CD14-positive monocyte (primary cell): ENCODE measurements at regions not wholly inside any gene's neighbourhood (a gene's known extent, or its start where the extent isn't known, plus 50 kb on each side); places are given as distances from the start of the nearest gene placed in this dataset.
"Not testable (repeated sequence)": the region's sequence is repeated elsewhere in the genome, so short reads cannot be mapped to it uniquely, and the experiment has no call there.

Experiments
- DNase-seq, 3 donors: peaks; one replicate each; pipeline ENCODE4 v3.0.0-alpha.2; 2011 to 2022
- H2AFZ ChIP-seq: 2 replicates; pipeline ENCODE4 v1.6.0; 2012; ENCODE audit warnings: mild to moderate bottlenecking, low read depth, low read length, inconsistent platforms; ENCODE audit not compliant: insufficient read depth, poor library complexity, severe bottlenecking
- H3K27ac ChIP-seq, 2 donors: 1 replicate in 1 of 2; 2 replicates in 1 of 2; pipeline ENCODE4 v1.5.1; 2012 to 2013; ENCODE audit warnings: low read length in 2 of 2, control low read depth in 1 of 2, inconsistent platforms in 1 of 2, low read depth in 1 of 2, mild to moderate bottlenecking in 1 of 2
- H3K27me3 ChIP-seq, 2 donors: one replicate each; pipeline versions ENCODE4 v1.6.0 to v1.6.1; 2011 to 2013; ENCODE audit warnings: low read length in 2 of 2; ENCODE audit not compliant: control insufficient read depth in 2 of 2, insufficient read depth in 2 of 2
- H3K36me3 ChIP-seq, 2 donors: replicated peaks in 1 of 2; 1 replicate in 1 of 2; 2 replicates in 1 of 2; pipeline versions ENCODE4 v1.5.1 to v1.6.1; 2012 to 2013; ENCODE audit warnings: low read length in 2 of 2, control low read depth in 1 of 2, inconsistent platforms in 1 of 2, mild to moderate bottlenecking in 1 of 2; ENCODE audit not compliant: insufficient read depth in 2 of 2, control insufficient read depth in 1 of 2
- H3K4me1 ChIP-seq, 2 donors: 1 replicate in 1 of 2; 2 replicates in 1 of 2; pipeline versions ENCODE4 v1.5.1 to v1.6.1; 2012 to 2013; ENCODE audit warnings: low read length in 2 of 2, control low read depth in 1 of 2, inconsistent platforms in 1 of 2, mild to moderate bottlenecking in 1 of 2, moderate library complexity in 1 of 2; ENCODE audit not compliant: insufficient read depth in 2 of 2, control insufficient read depth in 1 of 2
- H3K4me2 ChIP-seq: replicated peaks from 2 replicates; pipeline ENCODE3; 2012; ENCODE audit warnings: low read length, moderate library complexity, mild to moderate bottlenecking; ENCODE audit not compliant: poor library complexity, severe bottlenecking; ENCODE audit errors: extremely low read depth
- H3K4me3 ChIP-seq, 3 experiments: fragments of 200-600 bp in 1 of 3; sonication (generic) in 1 of 3; replicated peaks in 1 of 3; 1 replicate in 2 of 3; 2 replicates in 1 of 3; pipeline ENCODE4 v1.5.1; 2011 to 2013; ENCODE audit warnings: low read length in 3 of 3, mild to moderate bottlenecking in 3 of 3, control low read depth in 2 of 3, low read depth in 2 of 3, inconsistent platforms in 1 of 3, moderate library complexity in 1 of 3
- H3K79me2 ChIP-seq: 2 replicates; pipeline ENCODE4 v1.6.0; 2012; ENCODE audit warnings: mild to moderate bottlenecking, control low read depth, inconsistent platforms, low read length, moderate library complexity; ENCODE audit not compliant: insufficient read depth
- H3K9ac ChIP-seq: 2 replicates; pipeline ENCODE4 v1.6.0; 2017; ENCODE audit warnings: low read length, mild to moderate bottlenecking; ENCODE audit not compliant: insufficient read depth, poor library complexity, severe bottlenecking
- H3K9me3 ChIP-seq, 2 donors: replicated peaks in 1 of 2; 1 replicate in 1 of 2; 2 replicates in 1 of 2; pipeline versions ENCODE4 v1.5.1 to v1.6.1; 2012 to 2013; ENCODE audit warnings: low read length in 2 of 2, control low read depth in 1 of 2; ENCODE audit not compliant: control insufficient read depth in 1 of 2, insufficient read depth in 1 of 2
- H4K20me1 ChIP-seq: 2 replicates; pipeline ENCODE4 v1.6.0; 2012; ENCODE audit warnings: mild to moderate bottlenecking, low read length, control low read depth, moderate library complexity; ENCODE audit not compliant: insufficient read depth
- H3K27ac Mint-ChIP-seq, 7 donors: one replicate each; pipeline ENCODE4 v1.8.0; 2020; ENCODE audit warnings: mild to moderate bottlenecking in 7 of 7, mixed read lengths in 7 of 7, moderate library complexity in 6 of 7, inconsistent platforms in 2 of 7
- H3K27me3 Mint-ChIP-seq, 3 donors: one replicate each; pipeline ENCODE4 v1.8.0; 2021 to 2022; ENCODE audit warnings: low read depth in 3 of 3, mild to moderate bottlenecking in 3 of 3, mixed read lengths in 3 of 3, moderate library complexity in 3 of 3, inconsistent platforms in 1 of 3
- H3K36me3 Mint-ChIP-seq, 2 donors: one replicate each; pipeline ENCODE4 v1.8.0; 2020; ENCODE audit warnings: mixed read lengths in 2 of 2, inconsistent platforms in 1 of 2, mild to moderate bottlenecking in 1 of 2
- H3K4me1 Mint-ChIP-seq: one replicate; pipeline ENCODE4 v1.8.0; 2020; ENCODE audit warnings: mild to moderate bottlenecking, mixed read lengths
- H3K4me3 Mint-ChIP-seq, 2 donors: one replicate each; pipeline ENCODE4 v1.8.0; 2020; ENCODE audit warnings: mild to moderate bottlenecking in 2 of 2, mixed read lengths in 2 of 2, moderate library complexity in 1 of 2
- H3K9me3 Mint-ChIP-seq, 7 donors: one replicate each; pipeline ENCODE4 v1.8.0; 2020 to 2022; ENCODE audit warnings: mixed read lengths in 7 of 7, mild to moderate bottlenecking in 6 of 7, moderate library complexity in 6 of 7, inconsistent platforms in 2 of 7
- WGBS: methylation state at CpG from one replicate; pipeline ENCODE4 v1.1.5; 2013; ENCODE audit warnings: missing lambda C conversion rate; ENCODE audit not compliant: insufficient coverage; 5-methylcytosine and 5-hydroxymethylcytosine counted together
- intact Hi-C, 2 donors: fragments of 100-400 bp; cut with micrococcal nuclease; formaldehyde crosslinking; loops; one replicate each; pipeline versions ENCODE4 v1.15.0 to v1.15.1; 2023
- TF ChIP-seq, protein P1 (sequence below): fragments of 200-600 bp; IDR thresholded peaks from one replicate; pipeline ENCODE4 v1.8.0; 2022; ENCODE audit warnings: antibody characterized with exemption, mild to moderate bottlenecking

DNA sequence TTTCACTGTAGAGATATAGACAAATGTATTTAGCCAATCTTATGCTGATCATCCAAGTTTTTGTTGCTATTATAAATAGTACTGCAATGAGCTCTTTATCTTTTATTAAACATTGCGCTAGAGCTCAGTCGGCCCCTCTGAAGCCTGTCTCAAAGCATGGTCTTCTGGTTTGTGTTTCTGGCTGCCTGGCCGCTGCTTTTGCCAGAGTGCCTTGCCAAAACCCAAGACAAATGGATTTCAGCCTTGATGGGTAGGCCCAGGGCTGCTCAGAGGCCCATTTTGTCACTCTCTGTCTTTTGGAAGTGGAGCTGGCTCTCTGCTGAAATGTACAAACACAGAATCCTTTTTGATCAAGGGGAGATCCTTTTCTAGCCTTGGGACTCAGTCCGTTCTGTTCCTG, 102.9 kb upstream of the KCNG1 start:
- H3K4me3 Mint-ChIP-seq, result no peak overlapping the region
- H3K9me3 Mint-ChIP-seq, result no peaks in the 10 kb centered on the region
- no peak overlapping the region for H3K4me2 ChIP-seq

DNA sequence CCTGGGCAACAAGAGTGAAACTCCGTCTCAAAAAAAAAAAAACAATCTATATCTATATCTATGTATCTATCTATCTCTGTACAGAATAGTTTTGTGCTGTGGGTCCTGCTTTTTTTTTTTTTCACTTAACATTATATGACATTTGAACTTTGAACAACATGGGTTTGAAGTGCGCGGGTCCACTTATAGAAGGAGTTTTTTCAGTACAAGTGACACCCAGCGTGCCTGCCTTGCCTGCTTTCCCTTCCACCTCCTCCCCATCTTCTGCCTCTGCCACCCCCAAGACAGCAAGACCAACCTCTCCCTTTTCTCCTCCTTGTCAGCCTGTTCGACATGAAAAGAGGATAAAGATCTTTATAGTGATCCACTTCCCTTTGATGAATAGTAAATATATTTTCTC, 102.2 kb upstream of the KCNG1 start:
- Histone ChIP-seq H3K4me1 (no peaks in the 10 kb centered on the region), H3K27me3 (peaks cover 0 to 3% of the 10 kb centered on the region in 2 donors), H3K9me3 (no peaks in the 10 kb centered on the region), H3K4me2 (no peak overlapping the region), H3K36me3 (no peaks in the 10 kb centered on the region), H3K27ac (no peak overlapping the region), H4K20me1 (no peaks in the 10 kb centered on the region), H2AFZ (no peak overlapping the region), H3K4me3 (no peak overlapping the region), H3K9ac (no peak overlapping the region), H3K79me2 (no peaks in the 10 kb centered on the region)
- no peak overlapping the region for H3K4me3 Mint-ChIP-seq
- TF ChIP-seq, protein P1, sequence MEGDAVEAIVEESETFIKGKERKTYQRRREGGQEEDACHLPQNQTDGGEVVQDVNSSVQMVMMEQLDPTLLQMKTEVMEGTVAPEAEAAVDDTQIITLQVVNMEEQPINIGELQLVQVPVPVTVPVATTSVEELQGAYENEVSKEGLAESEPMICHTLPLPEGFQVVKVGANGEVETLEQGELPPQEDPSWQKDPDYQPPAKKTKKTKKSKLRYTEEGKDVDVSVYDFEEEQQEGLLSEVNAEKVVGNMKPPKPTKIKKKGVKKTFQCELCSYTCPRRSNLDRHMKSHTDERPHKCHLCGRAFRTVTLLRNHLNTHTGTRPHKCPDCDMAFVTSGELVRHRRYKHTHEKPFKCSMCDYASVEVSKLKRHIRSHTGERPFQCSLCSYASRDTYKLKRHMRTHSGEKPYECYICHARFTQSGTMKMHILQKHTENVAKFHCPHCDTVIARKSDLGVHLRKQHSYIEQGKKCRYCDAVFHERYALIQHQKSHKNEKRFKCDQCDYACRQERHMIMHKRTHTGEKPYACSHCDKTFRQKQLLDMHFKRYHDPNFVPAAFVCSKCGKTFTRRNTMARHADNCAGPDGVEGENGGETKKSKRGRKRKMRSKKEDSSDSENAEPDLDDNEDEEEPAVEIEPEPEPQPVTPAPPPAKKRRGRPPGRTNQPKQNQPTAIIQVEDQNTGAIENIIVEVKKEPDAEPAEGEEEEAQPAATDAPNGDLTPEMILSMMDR, result no peak
- peaks cover 11 to 21% (median 21%) of the 10 kb centered on the region in 3 donors for H3K27me3 Mint-ChIP-seq
- H3K27ac Mint-ChIP-seq, result no peak overlapping the region
- H3K36me3 Mint-ChIP-seq, result no peaks in the 10 kb centered on the region
- intact Hi-C loops, result no loop called here
- no peak for DNase-seq
- no peaks in the 10 kb centered on the region for H3K9me3 Mint-ChIP-seq
- no peaks in the 10 kb centered on the region for H3K4me1 Mint-ChIP-seq
- no CpG with 5 or more reads among the region's 5 CpGs for WGBS

More for the DNA sequence above, 102.9 kb upstream of the KCNG1 start:
- H3K4me1 ChIP-seq, result no peaks in the 10 kb centered on the region
- 56% methylated on average over 1 of the region's 4 CpGs for WGBS
- no peak overlapping the region for H2AFZ ChIP-seq
- Mint-ChIP-seq H3K4me1 (no peaks in the 10 kb centered on the region), H3K27me3 (peaks cover 10 to 21% (median 19%) of the 10 kb centered on the region in 3 donors), H3K27ac (no peak overlapping the region), H3K36me3 (no peaks in the 10 kb centered on the region)
- no peaks in the 10 kb centered on the region for H4K20me1 ChIP-seq
- no peaks in the 10 kb centered on the region for H3K79me2 ChIP-seq
- intact Hi-C loops, result no loop called here
- DNase-seq, result no peak
- H3K36me3 ChIP-seq, result no peaks in the 10 kb centered on the region
- no peak overlapping the region for H3K4me3 ChIP-seq
- H3K9ac ChIP-seq, result no peak overlapping the region
- peaks cover 0 to 3% of the 10 kb centered on the region in 2 donors for H3K27me3 ChIP-seq
- TF ChIP-seq, protein P1, result no peak
- no peaks in the 10 kb centered on the region for H3K9me3 ChIP-seq
- no peak overlapping the region for H3K27ac ChIP-seq

DNA sequence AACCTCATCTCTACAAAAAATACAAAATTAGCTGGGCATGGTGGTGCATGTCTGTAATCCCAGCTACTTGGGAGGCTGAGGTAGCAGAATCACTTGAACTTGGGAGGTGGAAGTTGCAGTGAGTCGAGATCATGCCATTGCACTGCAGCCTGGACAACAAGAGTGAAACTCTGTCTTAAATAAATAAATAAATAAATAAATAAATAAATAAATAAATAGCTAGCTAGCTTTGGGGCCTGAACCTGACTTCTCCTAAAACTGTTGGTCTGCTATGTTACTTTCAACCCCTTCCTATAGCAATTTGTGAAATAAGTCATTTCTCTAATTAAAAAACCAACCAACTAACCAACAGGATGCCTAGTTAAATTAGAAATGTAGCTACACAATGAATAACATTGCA, 101.0 kb upstream of the KCNG1 start:
- H3K4me3 ChIP-seq, H3K4me3 Mint-ChIP-seq, H3K4me1 Mint-ChIP-seq, H3K27ac ChIP-seq, H3K4me2 ChIP-seq, H3K36me3 ChIP-seq, H3K4me1 ChIP-seq, H3K9ac ChIP-seq, H3K79me2 ChIP-seq, H3K9me3 Mint-ChIP-seq, H3K9me3 ChIP-seq, H3K27me3 ChIP-seq, DNase-seq, H3K36me3 Mint-ChIP-seq, intact Hi-C loops, H4K20me1 ChIP-seq, H2AFZ ChIP-seq, H3K27ac Mint-ChIP-seq: not testable (repeated sequence)
- WGBS, result no CpG with 5 or more reads among the region's 1 CpG
- H3K27me3 Mint-ChIP-seq, result peaks cover 10 to 23% (median 21%) of the 10 kb centered on the region in 3 donors
